ENCODE measurements at regions not wholly inside any gene's neighbourhood (a gene's known extent, or its start where the extent isn't known, plus 50 kb on each side); places are given as distances from the start of the nearest gene placed in this dataset.

GRCh38 chr6:168739381-168739780 is 298.4 kb downstream of the SMOC2 start:
- TF ChIP-seq CTCF (conservative IDR thresholded peaks at IDR 0.05), result no peak
- TF ChIP-seq ZFX (IDR thresholded peaks at IDR 0.05), result no peak
- no peak overlapping the region for H3K27ac ChIP-seq

GRCh38 chr6:168737481-168737880 is 296.5 kb downstream of the SMOC2 start:
- H3K27ac ChIP-seq, result no peak overlapping the region
- TF ChIP-seq ZFX (IDR thresholded peaks at IDR 0.05) (no peak), CTCF (conservative IDR thresholded peaks at IDR 0.05) (peak; percentile 21; the same call in 1 of the 2 replicates)

- TF ChIP-seq CTCF (conservative IDR thresholded peaks at IDR 0.05) (no peak), ZFX (IDR thresholded peaks at IDR 0.05) (no peak)
Observed at GRCh38 chr6:168737014-168737413, 296.0 kb downstream of the SMOC2 start.

GRCh38 chr6:168736039-168736438 is 295.1 kb downstream of the SMOC2 start:
- TF ChIP-seq ZFX (IDR thresholded peaks at IDR 0.05), result no peak
- no peak for TF ChIP-seq CTCF (conservative IDR thresholded peaks at IDR 0.05)
- H3K27ac ChIP-seq, result no peak overlapping the region

More at GRCh38 chr6:168737014-168737413, 296.0 kb downstream of the SMOC2 start:
- H3K27ac ChIP-seq, result no peak overlapping the region

GRCh38 chr6:168735268-168735949 is 294.4 kb downstream of the SMOC2 start:
- TF ChIP-seq CTCF (conservative IDR thresholded peaks at IDR 0.05), result no peak
- no peak for TF ChIP-seq ZFX (IDR thresholded peaks at IDR 0.05)
- H3K27ac ChIP-seq, result no peak overlapping the region

- H3K27ac ChIP-seq, result no peak overlapping the region
- no peak for TF ChIP-seq CTCF (conservative IDR thresholded peaks at IDR 0.05)
- TF ChIP-seq ZFX (IDR thresholded peaks at IDR 0.05), result no peak
Observed at GRCh38 chr6:168734523-168734922, 293.5 kb downstream of the SMOC2 start.

GRCh38 chr6:168732676-168733075 is 291.7 kb downstream of the SMOC2 start:
- TF ChIP-seq ZFX (IDR thresholded peaks at IDR 0.05) (no peak), CTCF (conservative IDR thresholded peaks at IDR 0.05) (no peak)
- no peak overlapping the region for H3K27ac ChIP-seq
